Prostate gland (tissue), 2 donors: ENCODE measurements at regions not wholly inside any gene's neighbourhood (a gene's known extent, or its start where the extent isn't known, plus 50 kb on each side); places are given as distances from the start of the nearest gene placed in this dataset.

Experiments
- POLR2A ChIP-seq: fragments of 450-650 bp; IDR thresholded peaks from one replicate; pipeline ENCODE4 v1.6.1; 2016; ENCODE audit warnings: antibody characterized with exemption, mild to moderate bottlenecking
- POLR2AphosphoS5 ChIP-seq: sonication (generic); formaldehyde crosslinking; IDR thresholded peaks from one replicate; pipeline ENCODE4 v1.6.1; 2017; ENCODE audit warnings: antibody characterized with exemption
- TF ChIP-seq, protein P1 (sequence below), 4 experiments: fragments of 200-600 bp in 2 of 4; fragments of 450-650 bp in 2 of 4; sonication (generic) in 2 of 4; IDR thresholded peaks; 1 replicate in 3 of 4; 2 replicates in 1 of 4; pipeline ENCODE4 v1.5.1; 2016 to 2019; ENCODE audit warnings: antibody characterized with exemption in 4 of 4, mild to moderate bottlenecking in 2 of 4, moderate library complexity in 2 of 4

DNA sequence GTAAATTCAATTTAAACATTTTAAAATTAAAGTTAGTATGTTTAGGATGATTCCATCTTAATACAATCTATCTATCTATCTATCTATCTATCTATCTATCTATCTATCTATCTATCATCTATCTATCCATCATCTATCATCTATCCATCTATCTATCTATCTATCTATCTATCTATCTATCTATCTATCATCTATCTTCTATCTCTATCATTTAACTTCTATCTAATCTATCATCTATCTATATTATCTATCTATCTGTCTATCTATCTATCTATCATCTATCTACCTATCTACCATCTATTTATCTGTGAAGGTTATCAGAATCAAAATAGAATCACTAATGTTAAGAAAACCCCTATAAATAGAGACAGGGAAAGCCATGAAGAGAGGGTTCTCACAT lies 78.3 kb downstream of the RAMP3 start:
- TF ChIP-seq, protein P1, sequence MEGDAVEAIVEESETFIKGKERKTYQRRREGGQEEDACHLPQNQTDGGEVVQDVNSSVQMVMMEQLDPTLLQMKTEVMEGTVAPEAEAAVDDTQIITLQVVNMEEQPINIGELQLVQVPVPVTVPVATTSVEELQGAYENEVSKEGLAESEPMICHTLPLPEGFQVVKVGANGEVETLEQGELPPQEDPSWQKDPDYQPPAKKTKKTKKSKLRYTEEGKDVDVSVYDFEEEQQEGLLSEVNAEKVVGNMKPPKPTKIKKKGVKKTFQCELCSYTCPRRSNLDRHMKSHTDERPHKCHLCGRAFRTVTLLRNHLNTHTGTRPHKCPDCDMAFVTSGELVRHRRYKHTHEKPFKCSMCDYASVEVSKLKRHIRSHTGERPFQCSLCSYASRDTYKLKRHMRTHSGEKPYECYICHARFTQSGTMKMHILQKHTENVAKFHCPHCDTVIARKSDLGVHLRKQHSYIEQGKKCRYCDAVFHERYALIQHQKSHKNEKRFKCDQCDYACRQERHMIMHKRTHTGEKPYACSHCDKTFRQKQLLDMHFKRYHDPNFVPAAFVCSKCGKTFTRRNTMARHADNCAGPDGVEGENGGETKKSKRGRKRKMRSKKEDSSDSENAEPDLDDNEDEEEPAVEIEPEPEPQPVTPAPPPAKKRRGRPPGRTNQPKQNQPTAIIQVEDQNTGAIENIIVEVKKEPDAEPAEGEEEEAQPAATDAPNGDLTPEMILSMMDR (IDR thresholded peaks at IDR 0.05): no peak
- TF ChIP-seq POLR2AphosphoS5 (no peak), POLR2A (no peak)
